Fibroblast of gingiva (primary cell): ENCODE measurements at regions not wholly inside any gene's neighbourhood (a gene's known extent, or its start where the extent isn't known, plus 50 kb on each side); places are given as distances from the start of the nearest gene placed in this dataset.
A peak's percentile ranks its signal among the peaks of the same experiment; 100 is the strongest.

Experiments used
- DNase-seq: peaks from one replicate; pipeline ENCODE4 v3.0.0-alpha.2; 2011; ENCODE audit warnings: low read depth

DNA sequence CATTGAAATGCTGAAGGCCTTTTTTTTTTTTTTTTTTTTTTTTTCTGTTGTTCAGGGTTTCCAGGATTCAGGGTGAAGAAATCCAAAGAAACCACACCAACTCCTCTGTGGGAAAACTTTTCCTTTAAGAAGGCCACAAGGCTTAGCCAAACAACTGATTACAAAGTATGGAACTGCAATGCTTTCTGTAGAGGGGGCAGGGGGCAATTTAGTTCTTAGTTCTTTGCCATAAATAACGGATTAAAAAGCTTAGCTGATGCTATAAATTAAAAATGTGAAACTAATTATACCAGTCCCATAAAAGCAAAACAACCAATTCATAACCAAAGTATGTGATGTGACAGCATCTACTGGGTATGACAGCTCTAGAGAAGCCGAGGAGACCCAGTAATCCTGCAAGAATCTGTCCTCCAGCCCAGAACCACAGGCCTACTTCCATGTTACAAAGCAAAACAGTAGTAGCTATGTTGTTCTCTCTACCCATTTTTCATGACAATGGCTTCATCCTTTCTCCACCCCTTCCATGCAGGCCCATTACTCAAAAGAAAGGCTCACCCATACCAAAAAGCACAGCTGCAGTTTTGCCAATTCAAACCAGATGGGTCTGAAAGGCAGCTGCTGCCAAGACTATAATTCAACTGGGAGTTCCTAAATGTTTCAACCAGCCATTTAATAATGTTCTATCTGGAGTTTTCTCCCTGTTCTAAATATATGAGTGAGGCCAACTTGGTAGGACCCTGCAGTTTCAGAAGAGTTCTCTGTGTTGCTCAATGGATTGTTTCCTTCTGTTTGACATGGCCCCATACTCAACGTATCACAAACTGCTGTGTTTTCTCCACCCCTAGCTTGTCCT is 167.1 kb upstream of the ZFHX3 start:
- DNase-seq = peak; percentile 90

DNA sequence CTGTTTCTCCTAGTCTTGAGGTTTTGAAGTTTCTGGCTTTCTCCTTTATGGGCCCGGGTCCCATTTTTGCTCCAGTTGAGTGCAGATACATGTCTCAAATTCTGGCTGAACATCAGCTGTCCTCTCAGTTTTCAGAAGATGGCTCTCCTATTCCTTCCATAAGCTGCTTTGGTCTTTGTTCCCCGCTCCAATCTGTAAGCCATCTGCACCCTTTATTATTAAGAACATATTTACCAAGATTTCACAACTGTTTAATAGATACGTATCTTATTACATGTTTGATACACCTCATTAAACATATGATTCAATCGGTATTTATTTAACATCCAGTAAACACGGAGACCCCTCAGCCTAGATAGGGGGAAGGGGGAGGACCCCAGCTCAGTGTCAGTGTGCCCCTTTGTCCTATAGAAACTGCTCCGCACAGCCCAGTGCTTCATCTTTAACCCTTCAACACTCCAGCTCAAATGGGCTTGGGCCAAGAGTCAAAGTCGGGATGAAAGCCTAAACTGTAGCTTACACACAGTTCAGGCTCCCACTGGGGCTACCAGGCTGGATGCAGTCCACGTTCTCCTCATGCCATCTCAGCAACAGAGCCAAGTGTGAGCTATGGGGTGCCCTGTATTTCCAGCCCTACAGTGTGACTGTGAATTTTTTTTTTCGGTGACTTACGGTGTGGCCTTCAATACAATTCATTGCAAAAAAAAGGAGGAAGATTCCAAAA is 166.0 kb upstream of the ZFHX3 start:
- DNase-seq = peak; percentile 98

DNA sequence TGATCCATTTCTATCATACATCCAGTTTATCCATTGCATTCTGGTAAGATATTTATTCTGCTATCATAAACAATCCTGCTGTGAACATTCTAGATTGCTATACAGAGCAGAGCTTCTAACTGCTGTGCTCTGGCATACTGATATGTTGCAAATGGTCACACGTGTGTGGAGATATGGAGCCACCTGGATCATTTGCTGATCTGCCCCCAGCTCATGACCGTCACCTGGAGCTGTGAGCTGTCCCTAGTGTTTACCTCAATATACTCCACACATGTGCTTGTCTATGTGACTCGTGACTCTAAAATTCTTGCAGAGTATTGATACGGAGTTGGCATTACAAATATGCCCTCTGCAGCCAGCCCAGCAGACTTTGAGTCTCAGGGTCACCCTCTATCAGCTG is 164.5 kb upstream of the ZFHX3 start:
- no peak for DNase-seq

DNA sequence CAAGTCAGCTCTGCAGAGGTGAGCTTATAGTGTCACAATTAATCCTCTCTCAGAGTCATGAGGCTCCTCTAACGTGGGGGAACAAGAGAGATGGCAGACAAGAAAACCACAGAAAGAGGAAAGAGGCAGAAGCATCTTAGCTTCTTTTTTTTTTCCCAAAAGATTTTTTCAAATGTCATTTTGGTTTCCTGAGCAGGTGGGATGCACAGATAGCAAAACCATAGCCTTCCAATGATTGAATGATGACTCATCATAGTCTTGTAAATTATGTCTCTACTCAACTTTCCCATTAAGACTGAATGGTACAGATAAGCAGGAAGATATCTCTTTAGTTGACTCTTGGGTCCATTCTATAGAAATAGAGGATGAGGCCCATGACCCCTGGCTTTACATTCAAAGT is 162.8 kb upstream of the ZFHX3 start:
- DNase-seq = no peak

DNA sequence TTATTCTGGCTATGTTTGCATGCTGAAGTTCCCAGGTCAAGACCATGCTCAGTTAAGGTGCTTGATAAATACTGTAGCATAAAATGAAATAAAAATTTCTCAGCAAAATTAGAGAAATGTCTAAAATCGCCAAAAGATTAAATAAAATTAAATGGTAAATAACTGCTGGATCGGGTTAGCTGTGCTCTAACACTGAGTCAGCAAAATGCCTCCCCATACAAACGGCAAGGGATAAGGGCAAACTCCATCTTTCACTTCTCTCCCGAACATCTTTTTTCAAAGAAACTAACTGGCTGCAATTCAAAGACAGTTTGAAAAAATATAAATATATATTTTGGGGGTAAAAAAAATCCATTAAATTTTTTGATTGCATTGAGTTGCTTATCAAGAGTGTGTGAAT is 162.2 kb upstream of the ZFHX3 start:
- no peak for DNase-seq

DNA sequence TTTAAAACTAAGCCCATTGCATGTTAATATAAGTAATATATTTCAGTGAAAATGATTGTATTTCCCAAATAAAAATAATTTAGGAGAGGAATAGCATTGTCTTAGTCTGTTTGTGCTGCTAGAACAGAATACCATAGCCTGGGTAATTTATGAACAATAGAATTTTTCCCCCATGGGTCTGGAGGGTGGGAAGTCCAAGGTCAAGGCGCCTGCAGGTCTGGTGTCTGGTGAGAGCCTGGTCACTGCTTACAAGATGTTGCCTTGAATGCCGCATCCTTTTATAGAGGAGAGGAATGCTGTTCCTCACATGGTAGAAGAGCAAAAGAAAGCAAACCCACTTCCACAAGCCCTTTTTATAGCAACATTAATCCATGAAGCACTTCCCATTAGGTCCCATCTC is 161.3 kb upstream of the ZFHX3 start:
- DNase-seq = no peak

DNA sequence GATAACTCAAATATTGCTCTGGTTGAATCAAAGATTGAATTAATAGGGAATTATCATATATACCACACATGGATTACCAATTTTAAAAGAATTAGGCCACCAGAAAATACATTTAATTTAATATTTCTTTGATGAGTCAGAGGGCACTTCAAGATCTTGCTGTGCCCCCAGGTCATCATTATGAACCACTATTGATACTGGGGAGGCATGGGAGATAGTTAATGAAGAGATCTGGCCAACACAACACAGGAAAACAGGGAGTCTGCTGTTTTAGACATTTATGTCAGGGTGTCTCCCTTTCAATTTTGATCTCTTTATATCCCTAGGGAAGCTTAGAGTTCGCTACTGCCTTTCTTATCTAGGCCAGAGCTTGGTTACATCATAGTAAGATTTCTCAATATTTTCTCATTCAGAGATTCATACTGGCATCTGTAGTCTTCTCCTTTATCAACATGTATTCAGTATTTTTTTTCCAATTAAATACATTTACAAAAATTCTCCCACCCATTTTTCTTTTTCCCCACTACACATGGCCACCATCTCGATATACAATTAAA is 158.3 kb upstream of the ZFHX3 start:
- no peak for DNase-seq

DNA sequence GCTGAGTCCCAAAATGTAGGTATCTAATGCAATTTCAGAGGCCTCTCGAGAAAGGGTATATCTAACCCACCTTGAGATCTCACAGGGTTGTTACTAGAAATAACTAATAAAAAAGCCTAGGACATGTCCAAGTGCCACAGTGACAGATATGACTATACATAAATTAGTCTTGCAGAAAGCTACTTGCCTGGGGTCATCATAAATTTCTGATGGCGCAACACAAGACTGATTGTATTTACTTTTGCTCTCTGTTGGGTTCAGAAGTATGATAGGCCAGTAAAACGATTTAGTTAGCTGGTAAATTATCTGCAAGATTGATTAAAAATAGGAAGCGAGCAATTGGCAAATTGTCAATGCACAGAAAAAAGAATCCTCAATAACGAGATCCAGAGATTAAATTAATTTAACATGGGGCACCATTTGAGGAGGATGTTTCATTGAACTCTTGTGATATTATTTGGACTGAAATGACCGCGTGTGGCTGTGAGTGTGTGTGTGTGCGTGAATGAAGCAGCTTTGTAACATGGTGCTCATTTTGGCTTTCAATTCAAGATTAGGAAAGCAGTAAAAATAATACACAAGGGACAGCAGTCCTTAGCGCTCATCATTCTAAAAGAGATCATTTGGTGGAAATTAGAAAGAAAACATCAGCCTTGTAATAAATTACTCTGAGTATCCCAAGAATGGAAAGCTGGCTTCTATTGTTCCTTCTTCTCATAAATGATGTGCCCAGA is 157.4 kb upstream of the ZFHX3 start:
- no peak for DNase-seq

DNA sequence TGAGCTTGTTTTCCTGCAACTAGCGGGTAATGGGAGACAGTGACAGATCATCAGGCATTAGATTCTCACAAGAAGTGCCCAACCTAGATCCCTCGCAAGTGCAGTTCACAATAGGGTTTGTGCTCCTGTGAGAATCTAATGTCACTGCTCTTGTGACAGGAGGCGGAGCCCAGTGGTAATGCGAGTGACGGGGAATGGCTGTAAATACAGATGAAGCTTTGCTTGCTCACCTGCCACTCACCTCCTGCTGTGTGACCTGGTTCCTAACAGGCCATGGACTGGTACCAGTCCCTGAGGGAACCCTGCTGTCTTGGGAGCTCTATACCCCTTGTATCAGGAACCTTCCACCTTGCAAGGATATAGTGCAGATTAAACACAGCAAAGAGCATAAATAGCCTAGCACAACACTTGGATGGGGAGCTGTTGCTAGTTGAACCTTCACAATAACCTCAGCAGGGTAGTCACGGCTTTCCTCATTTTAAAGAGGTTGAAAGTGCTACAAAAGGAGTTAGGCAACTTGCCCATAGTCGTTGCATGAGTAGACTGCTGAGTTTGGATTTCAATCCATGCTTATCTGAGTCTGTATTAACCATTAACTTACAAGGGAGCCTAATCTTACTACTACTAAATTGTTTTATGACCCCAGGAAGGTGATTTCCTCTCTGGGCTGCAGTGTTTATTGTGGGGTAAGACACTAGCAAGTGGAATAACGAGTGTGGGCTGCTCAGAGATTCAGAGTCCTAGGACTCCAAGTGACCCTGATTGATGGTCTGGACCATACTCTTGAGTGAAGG is 156.6 kb upstream of the ZFHX3 start:
- no peak for DNase-seq

DNA sequence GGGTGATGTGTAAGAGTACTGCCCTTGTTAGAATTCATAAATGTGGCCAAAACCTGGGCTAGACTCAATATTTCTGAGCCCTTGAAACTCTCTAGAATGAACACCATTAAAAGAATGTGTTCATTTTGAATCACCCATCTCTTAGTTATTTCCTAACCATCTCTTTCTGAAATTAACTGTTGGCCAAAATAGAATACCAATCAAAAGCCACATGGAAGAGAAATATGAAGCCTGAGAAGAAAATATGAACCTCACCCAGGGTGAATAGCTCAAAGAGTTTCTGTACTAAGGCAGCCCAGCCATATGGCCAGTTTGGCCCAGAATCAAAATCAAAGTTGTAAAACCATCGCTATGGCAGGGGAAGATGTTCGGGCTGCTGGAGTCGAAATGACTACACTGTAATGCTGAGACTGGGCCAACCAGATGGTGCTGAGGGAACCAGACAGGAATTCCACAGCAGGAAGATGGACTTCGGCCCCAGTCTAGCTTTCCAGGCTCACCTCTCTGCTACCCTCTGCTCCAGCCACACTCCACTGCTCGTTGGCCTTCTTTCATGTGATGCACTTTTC is 154.3 kb upstream of the ZFHX3 start:
- peak; percentile 98 for DNase-seq

DNA sequence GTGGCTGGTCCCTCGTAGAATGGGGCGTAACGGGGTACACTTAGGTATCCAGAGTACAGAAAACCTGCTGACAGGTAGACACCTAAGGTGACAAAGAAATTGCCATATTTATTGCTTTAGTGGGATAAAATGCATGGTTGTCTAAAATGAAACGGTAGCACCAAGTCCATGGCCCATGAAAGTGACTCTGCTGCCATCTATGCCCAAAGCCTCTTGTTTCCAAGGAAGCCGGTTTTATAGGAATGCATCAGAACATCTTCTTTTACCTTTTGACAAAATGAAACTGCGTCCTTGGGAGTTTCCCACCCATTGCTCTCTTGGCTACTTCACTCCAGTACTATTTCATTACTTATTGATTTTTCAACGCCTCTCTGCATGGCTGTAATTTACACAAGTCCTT is 151.3 kb upstream of the ZFHX3 start:
- no peak for DNase-seq

DNA sequence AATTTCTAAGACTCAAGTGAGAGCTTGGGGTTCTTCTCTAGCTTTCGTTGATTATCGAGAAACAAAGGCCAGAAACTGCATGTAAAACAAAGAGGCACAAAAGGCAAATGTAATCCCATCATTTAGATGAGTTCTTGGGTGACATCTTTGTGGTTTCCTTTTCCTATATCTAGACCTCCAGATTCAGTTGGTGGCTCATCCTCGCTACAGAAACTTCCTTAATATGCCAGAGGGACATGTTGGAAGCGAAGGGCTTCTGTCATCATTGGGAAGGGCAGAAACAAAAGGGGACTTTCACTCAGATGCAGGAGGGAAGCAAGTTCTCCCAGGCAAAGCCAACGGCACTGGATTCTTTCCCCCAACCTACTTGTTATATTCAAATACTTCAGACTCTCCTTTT is 150.6 kb upstream of the ZFHX3 start:
- DNase-seq = no peak

DNA sequence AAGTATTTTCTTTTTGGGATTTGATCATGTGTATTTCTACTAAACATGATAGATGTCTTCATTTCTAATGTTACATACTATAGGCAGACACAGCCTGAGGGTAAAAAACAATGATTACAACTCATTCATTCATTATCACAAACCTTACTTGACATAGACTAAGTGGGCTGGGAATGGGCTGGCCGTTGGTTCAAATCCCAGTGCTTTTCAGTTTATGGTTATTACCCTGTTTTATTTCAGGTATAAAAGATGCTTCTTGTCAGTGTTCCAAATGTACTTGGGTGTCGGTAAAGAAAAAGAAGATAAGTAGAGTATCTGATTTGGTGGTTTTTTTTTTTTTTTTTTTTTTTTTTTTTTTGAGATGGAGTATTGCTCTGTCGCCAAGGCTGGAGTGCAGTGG is 149.7 kb upstream of the ZFHX3 start:
- DNase-seq = no peak

DNA sequence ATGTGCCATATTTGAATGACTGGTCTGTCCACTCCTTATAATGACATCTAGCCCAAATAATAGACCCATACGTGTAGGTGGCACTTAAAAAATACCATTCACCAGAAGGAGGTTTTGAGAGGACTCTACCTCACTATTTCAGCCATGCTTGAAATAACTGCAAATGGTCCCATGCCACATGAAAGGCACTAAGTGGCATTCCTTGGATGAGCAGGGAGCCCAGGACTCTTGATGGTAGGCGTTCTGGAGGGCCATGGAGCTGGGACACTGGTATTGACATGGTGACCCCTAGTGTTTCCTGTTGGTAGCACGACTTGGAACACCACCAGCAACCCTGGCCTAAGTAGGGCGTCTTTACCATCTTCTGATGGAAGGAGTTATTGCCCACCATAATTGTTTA is 148.7 kb upstream of the ZFHX3 start:
- DNase-seq = peak; percentile 49

DNA sequence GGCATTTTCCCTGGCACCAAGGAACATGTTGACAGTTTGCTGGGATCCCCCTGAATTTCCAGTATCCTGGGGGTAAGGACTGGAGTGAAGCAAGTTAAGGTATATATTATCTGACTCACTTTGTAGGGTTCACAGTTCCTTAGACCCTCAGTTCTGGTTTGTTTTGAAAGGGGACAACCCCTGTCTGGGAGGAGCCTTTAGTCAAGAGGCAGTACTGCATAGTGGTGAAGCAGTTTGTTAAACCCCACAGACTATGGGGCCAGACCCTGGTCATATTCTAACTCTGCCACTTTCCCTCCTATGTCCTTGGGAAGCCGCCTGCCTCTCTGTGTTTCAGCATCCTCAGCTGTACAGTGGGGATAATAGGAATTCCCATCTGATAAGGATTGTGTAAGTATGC is 145.5 kb upstream of the ZFHX3 start:
- no peak for DNase-seq

DNA sequence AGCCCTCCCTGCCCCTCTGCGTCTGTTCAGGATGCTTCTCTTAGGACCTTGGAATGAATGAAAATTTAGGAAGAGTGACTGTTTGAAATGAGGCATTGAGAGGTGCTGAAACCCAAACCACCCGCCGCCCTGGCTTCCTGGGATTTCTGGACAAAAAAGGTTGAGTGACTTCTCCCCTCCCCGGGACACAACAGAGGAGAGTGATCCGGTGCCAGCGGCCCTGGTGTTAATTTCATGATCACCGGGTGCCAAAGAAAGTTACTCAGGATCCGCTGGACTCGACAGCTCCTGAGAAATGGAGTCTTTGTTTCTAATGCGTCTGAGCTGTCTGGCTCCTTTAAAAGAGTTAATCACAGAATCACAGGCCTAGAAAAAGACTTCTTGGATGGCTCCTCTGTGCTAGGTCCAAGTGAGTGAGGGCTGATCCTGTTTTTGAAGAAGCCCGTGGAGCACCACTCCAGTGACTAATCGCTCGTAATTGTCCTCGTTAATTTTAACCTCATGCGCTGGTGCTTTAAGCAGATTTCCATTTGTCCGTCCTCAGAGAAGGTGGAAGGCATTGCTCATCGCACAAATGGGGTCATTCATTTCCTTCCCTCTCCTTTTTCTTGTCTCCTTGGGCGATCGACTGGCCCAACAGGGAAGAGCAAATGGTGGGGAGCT is 144.4 kb upstream of the ZFHX3 start:
- peak; percentile 46 for DNase-seq

DNA sequence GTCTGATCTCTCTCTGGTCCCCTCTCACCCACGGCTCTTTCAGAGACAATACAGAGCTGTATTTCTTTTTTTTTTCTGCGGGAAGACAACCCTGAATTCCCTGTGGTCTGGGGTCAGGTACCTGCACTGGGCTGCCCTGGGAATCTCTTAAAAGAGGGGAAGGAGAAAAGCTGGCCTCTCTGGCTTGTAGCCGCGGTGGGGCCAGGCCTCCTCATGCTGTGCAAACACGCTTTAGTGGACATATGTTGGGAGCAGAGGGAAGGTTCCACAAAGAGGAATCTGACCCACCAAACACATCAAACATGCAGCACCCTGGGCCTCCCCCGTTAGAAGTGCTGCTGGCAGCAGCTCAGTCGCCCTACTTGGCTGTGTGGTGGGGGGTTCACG is 143.7 kb upstream of the ZFHX3 start:
- DNase-seq = no peak

DNA sequence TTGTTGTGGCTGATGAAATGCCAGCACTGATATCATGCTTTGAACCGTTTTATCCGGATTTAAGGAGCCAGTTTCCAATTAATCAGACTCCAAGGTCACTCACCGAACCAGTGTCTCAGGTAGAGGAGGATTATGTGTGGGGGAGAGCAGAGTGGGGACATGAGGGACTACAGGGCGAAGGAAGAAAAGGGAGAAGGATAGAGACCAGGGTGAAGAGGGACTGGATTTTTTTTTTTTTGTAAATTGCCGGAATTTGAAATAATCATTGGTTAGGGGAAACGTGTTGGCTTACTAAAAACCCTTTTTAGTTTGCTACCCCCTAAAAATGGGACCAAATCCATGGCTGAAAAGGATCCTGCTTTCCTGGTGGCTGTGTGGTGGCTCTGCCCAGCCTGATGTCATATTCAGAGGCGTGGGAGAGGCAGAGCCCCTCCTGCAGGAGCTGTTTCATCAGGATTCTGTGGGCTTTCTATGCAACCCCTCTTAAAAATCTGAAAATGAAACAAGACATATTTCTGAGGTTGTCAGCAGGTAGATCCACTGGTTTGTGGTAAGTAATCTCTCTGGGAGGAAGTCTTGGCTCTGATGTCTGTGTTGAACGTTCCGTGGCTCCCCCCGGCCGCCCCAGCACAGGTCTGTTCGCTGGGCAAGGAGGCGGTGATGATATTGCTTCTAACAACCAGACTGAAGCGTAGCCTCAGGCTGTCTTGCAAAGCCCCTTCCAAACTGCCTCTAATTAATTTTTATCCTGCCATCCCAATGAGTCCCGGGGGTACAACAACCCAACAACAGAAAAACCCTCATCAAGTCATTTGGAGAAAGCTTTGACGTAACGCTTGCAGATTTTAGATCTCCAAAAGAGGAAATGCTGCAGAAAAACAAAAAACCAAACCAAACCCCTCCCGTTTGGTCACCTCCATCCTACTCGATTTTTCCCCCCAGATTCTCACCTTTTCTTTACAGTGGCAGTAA is 143.0 kb upstream of the ZFHX3 start:
- DNase-seq = no peak

DNA sequence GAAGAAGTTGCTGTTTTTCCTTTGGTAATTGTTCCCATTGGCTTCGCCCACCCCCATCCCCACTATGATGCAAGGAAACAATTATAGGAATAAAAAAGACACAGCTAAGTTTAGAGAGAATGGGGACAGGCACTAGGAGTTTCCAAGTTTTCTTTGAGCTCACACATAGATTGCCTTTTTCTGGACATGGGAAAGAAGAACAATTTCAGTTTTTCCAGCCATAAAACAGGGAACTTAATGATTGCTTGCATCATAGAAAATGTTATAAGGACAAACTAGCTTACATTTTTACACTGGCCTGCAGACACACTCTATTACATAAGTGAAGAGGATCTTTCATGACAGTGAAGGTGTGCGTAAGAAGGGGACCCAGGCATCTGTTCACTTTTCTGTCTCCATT is 142.3 kb upstream of the ZFHX3 start:
- no peak for DNase-seq

DNA sequence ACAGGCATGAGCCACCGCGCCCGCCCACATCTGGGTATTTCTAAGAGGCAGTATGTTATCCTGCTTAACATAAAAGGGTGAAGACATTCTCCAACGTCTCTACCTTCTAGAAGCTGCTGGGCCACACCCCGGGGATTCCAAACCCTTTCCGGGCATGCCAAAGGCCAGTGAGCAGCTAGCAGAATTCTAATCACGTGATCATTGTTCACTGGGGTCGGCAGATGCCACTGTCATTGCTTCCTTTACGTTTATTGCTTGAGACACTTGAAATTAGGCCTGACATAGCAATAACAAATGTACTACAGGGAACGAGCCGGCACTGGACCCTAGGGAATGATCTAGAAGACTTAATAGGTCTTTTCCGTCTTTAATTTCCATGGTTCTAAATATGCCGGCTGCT is 141.2 kb upstream of the ZFHX3 start:
- no peak for DNase-seq
